PFSK-1 (cell line): ENCODE measurements at regions not wholly inside any gene's neighbourhood (a gene's known extent, or its start where the extent isn't known, plus 50 kb on each side); places are given as distances from the start of the nearest gene placed in this dataset.

ENCODE experiments used
- POLR2AphosphoS5 ChIP-seq: IDR thresholded peaks from 2 replicates; pipeline ENCODE4 v1.6.1; 2012; ENCODE audit warnings: low read depth, mild to moderate bottlenecking, control low read depth, low read length, moderate library complexity
- TAF1 ChIP-seq: IDR thresholded peaks from 2 replicates; pipeline ENCODE4 v1.6.1; 2012; ENCODE audit warnings: low read length, control low read depth, borderline replicate concordance; ENCODE audit not compliant: insufficient read depth

DNA sequence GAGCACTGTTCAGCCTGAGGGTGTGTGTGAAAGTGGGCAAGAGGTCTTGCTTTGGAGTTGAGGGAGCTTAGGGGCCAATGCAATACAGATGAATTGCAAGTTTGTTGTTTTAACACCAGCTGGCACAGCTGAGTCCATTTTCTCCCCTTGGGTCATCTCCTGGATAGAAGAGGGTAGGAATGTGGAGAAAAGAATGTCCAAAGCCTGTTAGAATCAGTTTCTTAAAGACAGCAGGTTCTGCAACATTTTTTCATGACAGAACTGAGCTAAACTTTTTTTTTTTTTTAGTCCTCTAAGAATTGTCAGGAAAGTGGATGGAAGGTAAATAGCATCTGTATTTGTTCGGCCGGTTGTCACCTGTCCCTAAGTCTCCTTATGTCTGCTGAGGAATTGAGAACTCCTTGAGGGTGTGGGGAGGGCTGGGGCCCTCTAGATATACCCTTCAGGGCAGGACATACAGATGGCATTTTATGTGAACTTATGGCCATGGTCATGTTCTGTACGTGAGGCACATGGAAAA lies 211.1 kb upstream of the CADM1 start:
- TF ChIP-seq TAF1 (no peak), POLR2AphosphoS5 (no peak)
